Left lung (tissue), 4 donors: ENCODE measurements at regions not wholly inside any gene's neighbourhood (a gene's known extent, or its start where the extent isn't known, plus 50 kb on each side); places are given as distances from the start of the nearest gene placed in this dataset.

Experiments used
- ATAC-seq: fragments of 200-7000 bp; cut with Tn5 transposase; one replicate; pipeline ENCODE4 v1.9.1; 2020; ENCODE audit warnings: moderate library complexity
- DNase-seq, 4 donors: peaks; one replicate each; pipeline ENCODE4 v3.0.0-alpha.2; 2013 to 2020
- H3K27ac ChIP-seq, 2 donors: fragments of 200-600 bp; sonication (generic) in 1 of 2; one replicate each; pipeline versions ENCODE4 v1.5.0 to v1.8.0; 2020 to 2021
- H3K27me3 ChIP-seq, 2 donors: fragments of 200-600 bp; sonication (generic) in 1 of 2; one replicate each; pipeline versions ENCODE4 v1.5.0 to v1.8.0; 2020 to 2021
- H3K36me3 ChIP-seq, 2 donors: fragments of 200-600 bp; sonication (generic) in 1 of 2; one replicate each; pipeline versions ENCODE4 v1.5.0 to v1.8.0; 2020 to 2021
- H3K4me1 ChIP-seq, 2 donors: fragments of 200-600 bp; one replicate each; pipeline ENCODE4 v1.8.0; 2021
- H3K4me3 ChIP-seq, 2 donors: fragments of 200-600 bp; sonication (generic) in 1 of 2; one replicate each; pipeline versions ENCODE4 v1.5.0 to v1.8.0; 2020 to 2021; ENCODE audit warnings: mild to moderate bottlenecking in 1 of 2
- H3K9me3 ChIP-seq, 2 donors: fragments of 200-600 bp; sonication (generic) in 1 of 2; one replicate each; pipeline versions ENCODE4 v1.5.0 to v1.8.0; 2020 to 2021
- intact Hi-C, 2 donors: fragments of 100-400 bp; cut with DNase I; formaldehyde crosslinking; loops; one replicate each; pipeline versions ENCODE4 v1.11.2 to v1.14.2; 2022
- TF ChIP-seq, protein P1 (sequence below), 2 donors: fragments of 200-600 bp; sonication (generic) in 1 of 2; IDR thresholded peaks; one replicate each; pipeline versions ENCODE4 v1.5.0 to v1.8.0; 2021; ENCODE audit warnings: antibody characterized with exemption in 2 of 2
- donor health status: DM: no; HTN: yes; CAD: no.
- donor health status: DM: no; HTN: no; CAD: no.

DNA sequence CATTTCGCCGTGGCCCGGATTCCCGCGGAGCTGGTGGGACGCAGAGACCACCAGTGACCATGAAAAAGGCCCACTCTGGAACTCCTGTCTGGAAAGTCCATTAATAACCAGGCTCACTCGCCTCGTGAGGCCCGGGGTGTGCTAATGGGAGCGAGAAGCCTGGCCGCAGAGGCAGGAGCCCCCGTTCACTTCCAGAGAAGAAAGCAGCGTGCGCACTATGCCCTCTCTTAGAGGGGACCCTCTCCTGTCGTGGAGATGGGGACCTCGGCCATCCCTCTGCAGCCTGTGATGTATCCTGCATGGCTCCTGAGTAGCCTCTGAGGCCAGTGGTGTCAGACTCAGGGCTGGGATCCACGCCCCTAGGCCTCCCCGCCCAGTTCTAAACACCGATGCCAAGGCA, 134.1 kb upstream of the VRK1 start:
- no peak for ATAC-seq
- Histone ChIP-seq H3K4me3 (no peak overlapping the region), H3K36me3 (no peaks in the 10 kb centered on the region), H3K27me3 (peaks cover 0 to 32% of the 10 kb centered on the region in 2 donors), H3K9me3 (no peaks in the 10 kb centered on the region), H3K4me1 (no peaks in the 10 kb centered on the region), H3K27ac (no peak overlapping the region)
- intact Hi-C loops = no loop called here
- TF ChIP-seq, protein P1, sequence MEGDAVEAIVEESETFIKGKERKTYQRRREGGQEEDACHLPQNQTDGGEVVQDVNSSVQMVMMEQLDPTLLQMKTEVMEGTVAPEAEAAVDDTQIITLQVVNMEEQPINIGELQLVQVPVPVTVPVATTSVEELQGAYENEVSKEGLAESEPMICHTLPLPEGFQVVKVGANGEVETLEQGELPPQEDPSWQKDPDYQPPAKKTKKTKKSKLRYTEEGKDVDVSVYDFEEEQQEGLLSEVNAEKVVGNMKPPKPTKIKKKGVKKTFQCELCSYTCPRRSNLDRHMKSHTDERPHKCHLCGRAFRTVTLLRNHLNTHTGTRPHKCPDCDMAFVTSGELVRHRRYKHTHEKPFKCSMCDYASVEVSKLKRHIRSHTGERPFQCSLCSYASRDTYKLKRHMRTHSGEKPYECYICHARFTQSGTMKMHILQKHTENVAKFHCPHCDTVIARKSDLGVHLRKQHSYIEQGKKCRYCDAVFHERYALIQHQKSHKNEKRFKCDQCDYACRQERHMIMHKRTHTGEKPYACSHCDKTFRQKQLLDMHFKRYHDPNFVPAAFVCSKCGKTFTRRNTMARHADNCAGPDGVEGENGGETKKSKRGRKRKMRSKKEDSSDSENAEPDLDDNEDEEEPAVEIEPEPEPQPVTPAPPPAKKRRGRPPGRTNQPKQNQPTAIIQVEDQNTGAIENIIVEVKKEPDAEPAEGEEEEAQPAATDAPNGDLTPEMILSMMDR (IDR thresholded peaks at IDR 0.05) = no peak
- no peak for DNase-seq

DNA sequence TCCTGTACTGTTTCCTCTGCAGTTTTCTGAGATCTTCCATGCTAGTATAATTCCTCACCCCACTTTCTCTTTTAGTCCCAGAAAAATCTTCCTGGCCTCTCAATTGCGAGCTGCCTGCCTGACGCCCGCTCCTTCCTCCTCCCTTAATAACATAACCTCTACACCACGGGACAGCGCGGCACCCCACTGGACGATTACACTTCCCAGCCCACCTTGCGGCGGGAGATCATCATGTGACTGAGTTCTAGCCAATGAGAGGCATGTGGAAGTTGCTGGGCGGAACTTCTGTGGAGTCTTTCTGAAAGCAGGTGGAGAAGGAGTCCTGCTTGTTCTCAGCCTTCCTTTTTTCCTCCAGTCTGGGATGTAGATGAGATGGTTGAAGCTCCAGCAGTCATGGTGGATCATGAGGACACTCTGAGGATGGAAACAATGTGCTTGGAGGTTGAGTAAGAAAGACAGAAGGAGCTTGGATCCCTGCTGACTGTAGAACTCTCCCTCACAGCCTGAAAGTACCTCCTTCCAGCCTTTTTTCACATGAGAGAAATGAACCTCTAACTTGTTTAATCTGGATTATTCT, 133.6 kb upstream of the VRK1 start:
- Histone ChIP-seq H3K4me3 (no peak overlapping the region), H3K36me3 (no peaks in the 10 kb centered on the region), H3K4me1 (no peaks in the 10 kb centered on the region), H3K9me3 (no peaks in the 10 kb centered on the region), H3K27ac (no peak overlapping the region), H3K27me3 (peaks cover 0 to 36% of the 10 kb centered on the region in 2 donors)
- intact Hi-C loops = no loop called here
- DNase-seq = no peak
- TF ChIP-seq, protein P1 (IDR thresholded peaks at IDR 0.05) = no peak
- no peak for ATAC-seq

DNA sequence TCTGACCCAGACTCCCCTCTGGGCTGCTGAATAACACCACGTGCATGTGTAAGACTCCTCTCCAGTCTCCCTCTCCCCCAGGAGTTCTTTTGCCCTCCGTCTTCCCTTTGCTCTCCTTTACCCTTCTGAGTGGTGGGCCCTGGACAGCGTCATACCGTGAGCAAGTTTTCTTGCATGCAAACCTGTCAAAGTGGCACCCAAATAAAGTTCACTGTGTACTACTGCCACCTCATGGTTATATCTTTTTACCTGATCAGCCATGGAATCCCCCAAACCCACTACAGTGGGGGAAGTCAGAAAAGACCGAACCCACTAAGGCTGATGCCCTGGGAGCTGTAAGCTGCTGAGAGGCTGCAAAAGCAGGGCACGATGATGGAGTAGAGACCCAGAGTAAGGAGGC, 131.1 kb upstream of the VRK1 start:
- H3K4me1 ChIP-seq = no peaks in the 10 kb centered on the region
- TF ChIP-seq, protein P1 (IDR thresholded peaks at IDR 0.05) = no peak
- intact Hi-C loops = no loop called here
- no peak overlapping the region for H3K27ac ChIP-seq
- H3K27me3 ChIP-seq = peaks cover 0 to 20% of the 10 kb centered on the region in 2 donors
- DNase-seq = no peak
- no peak overlapping the region for H3K4me3 ChIP-seq
- H3K9me3 ChIP-seq = no peaks in the 10 kb centered on the region
- no peak for ATAC-seq
- no peaks in the 10 kb centered on the region for H3K36me3 ChIP-seq

DNA sequence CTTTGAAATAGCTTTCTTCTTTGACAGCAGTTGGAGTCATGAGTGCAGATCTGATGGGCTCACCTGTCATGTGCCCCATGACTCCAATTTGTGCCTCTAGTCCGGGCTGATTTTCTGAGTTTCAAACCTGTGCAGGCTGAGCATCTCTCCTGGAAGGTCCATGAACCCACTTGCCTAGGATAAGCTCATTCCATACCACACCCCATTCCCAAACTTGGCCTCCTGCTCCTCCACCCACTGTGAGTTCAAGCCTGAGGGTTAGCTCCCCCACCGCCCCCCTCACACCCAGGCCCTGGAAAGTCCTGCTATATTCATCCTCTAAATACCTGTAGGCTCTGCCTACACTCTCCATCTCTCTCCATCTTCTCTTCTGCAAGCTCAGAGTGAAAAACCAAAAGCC, 126.8 kb upstream of the VRK1 start:
- no peak overlapping the region for H3K4me3 ChIP-seq
- H3K27me3 ChIP-seq = peaks cover 0 to 13% of the 10 kb centered on the region in 2 donors
- no peak overlapping the region for H3K27ac ChIP-seq
- DNase-seq (no peak), ATAC-seq (no peak)
- intact Hi-C loops = no loop called here
- no peaks in the 10 kb centered on the region for H3K9me3 ChIP-seq
- H3K36me3 ChIP-seq = no peaks in the 10 kb centered on the region
- H3K4me1 ChIP-seq = no peaks in the 10 kb centered on the region
- TF ChIP-seq, protein P1 (IDR thresholded peaks at IDR 0.05) = no peak

DNA sequence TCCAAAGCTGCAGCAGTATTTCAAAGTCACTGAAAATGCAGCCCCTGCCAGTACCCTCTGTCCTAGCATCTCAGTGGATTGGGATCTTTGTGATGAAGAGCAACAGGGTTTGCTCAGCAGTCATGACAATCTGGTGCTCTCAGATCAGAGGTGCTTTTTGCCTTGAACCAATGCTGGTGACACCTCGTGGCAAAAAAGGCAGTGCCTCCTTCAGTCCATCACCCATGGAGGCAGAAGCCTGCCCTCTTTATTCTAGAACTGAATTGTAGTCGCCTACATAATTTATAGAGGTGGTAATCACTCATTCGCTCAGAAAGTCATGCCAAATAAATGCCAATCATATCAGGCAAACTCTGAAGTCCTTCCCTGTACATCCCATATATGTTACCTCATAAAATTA, 126.0 kb upstream of the VRK1 start:
- Histone ChIP-seq H3K4me1 (no peaks in the 10 kb centered on the region), H3K36me3 (no peaks in the 10 kb centered on the region), H3K4me3 (no peak overlapping the region), H3K9me3 (no peaks in the 10 kb centered on the region), H3K27ac (no peak overlapping the region), H3K27me3 (peaks cover 0 to 14% of the 10 kb centered on the region in 2 donors)
- TF ChIP-seq, protein P1 (IDR thresholded peaks at IDR 0.05) = no peak
- ATAC-seq (no peak), DNase-seq (no peak)
- intact Hi-C loops = no loop called here
